ENCODE measurements at regions not wholly inside any gene's neighbourhood (a gene's known extent, or its start where the extent isn't known, plus 50 kb on each side); places are given as distances from the start of the nearest gene placed in this dataset.

DNA sequence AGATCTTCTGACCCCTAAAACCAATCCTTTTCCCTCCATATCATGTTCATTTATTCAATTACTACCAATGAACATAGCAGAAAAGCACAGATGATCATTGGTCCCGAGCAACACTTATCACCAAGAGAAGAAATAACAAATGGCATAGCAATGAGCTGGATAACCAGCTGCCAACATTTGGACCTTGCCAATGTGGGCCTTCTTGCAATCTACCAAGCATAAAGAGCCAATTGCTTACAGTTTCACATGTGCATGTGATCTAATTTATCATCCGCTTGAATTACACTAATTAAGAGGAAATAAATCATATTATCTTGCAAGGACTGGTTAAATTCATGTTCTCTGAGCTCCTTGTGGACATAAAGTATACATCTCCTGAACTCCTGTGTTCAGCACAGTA lies 134.8 kb upstream of the HMGA2 start:
- TF ChIP-seq, protein P1, sequence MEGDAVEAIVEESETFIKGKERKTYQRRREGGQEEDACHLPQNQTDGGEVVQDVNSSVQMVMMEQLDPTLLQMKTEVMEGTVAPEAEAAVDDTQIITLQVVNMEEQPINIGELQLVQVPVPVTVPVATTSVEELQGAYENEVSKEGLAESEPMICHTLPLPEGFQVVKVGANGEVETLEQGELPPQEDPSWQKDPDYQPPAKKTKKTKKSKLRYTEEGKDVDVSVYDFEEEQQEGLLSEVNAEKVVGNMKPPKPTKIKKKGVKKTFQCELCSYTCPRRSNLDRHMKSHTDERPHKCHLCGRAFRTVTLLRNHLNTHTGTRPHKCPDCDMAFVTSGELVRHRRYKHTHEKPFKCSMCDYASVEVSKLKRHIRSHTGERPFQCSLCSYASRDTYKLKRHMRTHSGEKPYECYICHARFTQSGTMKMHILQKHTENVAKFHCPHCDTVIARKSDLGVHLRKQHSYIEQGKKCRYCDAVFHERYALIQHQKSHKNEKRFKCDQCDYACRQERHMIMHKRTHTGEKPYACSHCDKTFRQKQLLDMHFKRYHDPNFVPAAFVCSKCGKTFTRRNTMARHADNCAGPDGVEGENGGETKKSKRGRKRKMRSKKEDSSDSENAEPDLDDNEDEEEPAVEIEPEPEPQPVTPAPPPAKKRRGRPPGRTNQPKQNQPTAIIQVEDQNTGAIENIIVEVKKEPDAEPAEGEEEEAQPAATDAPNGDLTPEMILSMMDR (IDR thresholded peaks at IDR 0.05), result no peak
- no peak for TF ChIP-seq POLR2A (IDR thresholded peaks at IDR 0.05)
